GM12878 (cell line): ENCODE measurements at regions not wholly inside any gene's neighbourhood (a gene's known extent, or its start where the extent isn't known, plus 50 kb on each side); places are given as distances from the start of the nearest gene placed in this dataset.

Experiments
- ATAC-seq: fragments of 200-7000 bp; cut with Tn5 transposase; 3 replicates; pipeline ENCODE4 v1.9.1; 2020; ENCODE audit warnings: mild to moderate bottlenecking, moderate library complexity
- BruUV-seq: library from RNA; stranded (reverse); fragments of 400-500 nt; replicated peaks from 2 replicates; lab custom pipeline; 2021; lab: Mats Ljungman, UMichigan
- CTCF ChIA-PET: fragments of 300-600 bp; sonication (Branson Sonifier 250); formaldehyde crosslinking; extraction: SDS; loops from one replicate; lab custom pipeline; 2021; ENCODE audit warnings: inconsistent platforms; lab: Yijun Ruan, JAX
- POLR2A ChIA-PET: fragments of 350-600 bp; formaldehyde crosslinking; extraction: SDS; loops from one replicate; lab custom pipeline; 2021; ENCODE audit warnings: inconsistent platforms; lab: Charles Lee
- RAD21 ChIA-PET: fragments of 300-600 bp; sonication (Branson Sonifier 250); formaldehyde crosslinking; loops from one replicate; lab custom pipeline; 2023; ENCODE audit warnings: antibody characterized with exemption; ENCODE audit not compliant: unreplicated experiment; lab: Charles Lee
- SMC1A ChIA-PET: fragments of 300-600 bp; sonication (Branson Sonifier 250); formaldehyde crosslinking; loops from one replicate; lab custom pipeline; 2023; ENCODE audit not compliant: unreplicated experiment, uncharacterized antibody; lab: Charles Lee
- DNase-seq: peaks from one replicate; pipeline ENCODE4 v3.0.0-alpha.2; 2011; ENCODE audit warnings: low read depth, low spot score
- FAIRE-seq: peaks from 3 replicates; lab custom pipeline; 2011; peaks lifted over from hg19 to GRCh38; lab: Jason Lieb, UNC
- H2AFZ ChIP-seq: 2 replicates; pipeline ENCODE4 v1.6.0; 2011; ENCODE audit warnings: low read depth, low read length, control low read depth; ENCODE audit not compliant: control insufficient read depth
- H3K27ac ChIP-seq: 2 replicates; pipeline ENCODE4 v1.5.1; 2011; ENCODE audit warnings: control low read depth; ENCODE audit not compliant: control insufficient read depth, insufficient read depth
- H3K27me3 ChIP-seq, 2 experiments: replicated peaks in 1 of 2; 2 replicates each; pipeline versions ENCODE4 v1.6.0 to v1.6.1; 2011; ENCODE audit warnings: low read length in 1 of 2; ENCODE audit not compliant: control insufficient read depth in 2 of 2, insufficient read depth in 2 of 2
- H3K36me3 ChIP-seq, 2 experiments: 2 replicates each; pipeline ENCODE4 v1.5.1; 2011; ENCODE audit warnings: low read length in 1 of 2; ENCODE audit not compliant: control insufficient read depth in 2 of 2, insufficient read depth in 2 of 2
- H3K4me1 ChIP-seq: 2 replicates; pipeline ENCODE4 v1.6.1; 2011; ENCODE audit warnings: mild to moderate bottlenecking, low read length, moderate library complexity, mixed read lengths; ENCODE audit not compliant: control insufficient read depth, insufficient read depth
- H3K4me2 ChIP-seq: 2 replicates; pipeline ENCODE4 v1.6.0; 2011; ENCODE audit warnings: control low read depth; ENCODE audit not compliant: control insufficient read depth, insufficient read depth
- H3K4me3 ChIP-seq: fragments of 200-600 bp; sonication (generic); 2 replicates; pipeline ENCODE4 v1.5.1; 2016
- H3K79me2 ChIP-seq: 2 replicates; pipeline ENCODE4 v1.6.0; 2011; ENCODE audit warnings: low read length; ENCODE audit not compliant: control insufficient read depth, insufficient read depth
- H3K9ac ChIP-seq: 2 replicates; pipeline ENCODE4 v1.8.0; 2011; ENCODE audit warnings: low read length, control low read depth, mixed read lengths; ENCODE audit not compliant: control insufficient read depth, insufficient read depth
- H3K9me3 ChIP-seq: replicated peaks from 3 replicates; pipeline ENCODE4 v1.5.1; 2011; ENCODE audit warnings: mild to moderate bottlenecking, low read length; ENCODE audit not compliant: control insufficient read depth, insufficient read depth
- H4K20me1 ChIP-seq: 2 replicates; pipeline ENCODE4 v1.6.0; 2011; ENCODE audit not compliant: control insufficient read depth, insufficient read depth
- CTCF ChIP-seq, 3 experiments: IDR thresholded peaks in 2 of 3; conservative IDR thresholded peaks in 1 of 3; 2 replicates each; pipeline ENCODE4 v1.5.1; 2011; ENCODE audit warnings: low read depth in 3 of 3, low read length in 3 of 3, mild to moderate bottlenecking in 3 of 3, control low read depth in 2 of 3, moderate library complexity in 2 of 3, inconsistent platforms in 1 of 3, mixed read lengths in 1 of 3; ENCODE audit not compliant: control insufficient read depth in 2 of 3, insufficient read depth in 1 of 3; ENCODE audit errors: extremely low read depth in 1 of 3
- EP300 ChIP-seq, 2 experiments: fragments of 150-350 bp in 1 of 2; IDR thresholded peaks; 2 replicates each; pipeline ENCODE4 v1.6.1; 2011 to 2012; ENCODE audit warnings: low read depth in 2 of 2, low read length in 2 of 2, borderline replicate concordance in 1 of 2, improper control_type of control experiment in 1 of 2, inconsistent platforms in 1 of 2; ENCODE audit not compliant: control insufficient read depth in 1 of 2
- KAT2A ChIP-seq: conservative IDR thresholded peaks from 2 replicates; pipeline ENCODE4 v1.6.1; 2011; ENCODE audit warnings: low read depth, low read length; ENCODE audit not compliant: control insufficient read depth
- MYB ChIP-seq: fragments of 150-350 bp; IDR thresholded peaks from 2 replicates; pipeline ENCODE4 v1.6.1; 2014; ENCODE audit warnings: mild to moderate bottlenecking, low read depth, low read length, borderline replicate concordance
- PAX8 ChIP-seq: fragments of 450-650 bp; IDR thresholded peaks from 2 replicates; pipeline ENCODE4 v1.6.1; 2017; ENCODE audit warnings: mild to moderate bottlenecking, moderate library complexity
- PML ChIP-seq: IDR thresholded peaks from 2 replicates; pipeline ENCODE4 v1.6.1; 2012; ENCODE audit warnings: low read length, inconsistent platforms
- SMAD5 ChIP-seq: IDR thresholded peaks from 2 replicates; pipeline ENCODE4 v1.6.1; 2016; ENCODE audit warnings: antibody characterized with exemption, low read depth
- SREBF1 ChIP-seq: IDR thresholded peaks from 2 replicates; pipeline ENCODE4 v1.6.1; 2012; ENCODE audit warnings: mild to moderate bottlenecking, low read length
- TARDBP ChIP-seq: IDR thresholded peaks from 2 replicates; pipeline ENCODE4 v1.6.1; 2016; ENCODE audit warnings: borderline replicate concordance
- ZNF622 ChIP-seq: fragments of 450-650 bp; IDR thresholded peaks from 2 replicates; pipeline ENCODE4 v1.6.1; 2017; ENCODE audit warnings: mild to moderate bottlenecking, inconsistent platforms
- WGBS: methylation state at CpG from one replicate; pipeline ENCODE4 v1.1.6; 2016; ENCODE audit warnings: low lambda C conversion rate; ENCODE audit not compliant: insufficient replicate concordance, insufficient coverage; ENCODE audit errors: missing lambda C conversion rate; 5-methylcytosine and 5-hydroxymethylcytosine counted together
- in situ Hi-C: fragments of 300-500 bp; cut with MboI; formaldehyde crosslinking; loops from 9 replicates; pipeline ENCODE4 v1.14.3; 2018; ENCODE audit warnings: mixed read lengths
- intact Hi-C: fragments of 100-400 bp; cut with micrococcal nuclease; formaldehyde crosslinking; loops from one replicate; pipeline ENCODE4 v1.14.2; 2022; ENCODE audit not compliant: unreplicated experiment

DNA sequence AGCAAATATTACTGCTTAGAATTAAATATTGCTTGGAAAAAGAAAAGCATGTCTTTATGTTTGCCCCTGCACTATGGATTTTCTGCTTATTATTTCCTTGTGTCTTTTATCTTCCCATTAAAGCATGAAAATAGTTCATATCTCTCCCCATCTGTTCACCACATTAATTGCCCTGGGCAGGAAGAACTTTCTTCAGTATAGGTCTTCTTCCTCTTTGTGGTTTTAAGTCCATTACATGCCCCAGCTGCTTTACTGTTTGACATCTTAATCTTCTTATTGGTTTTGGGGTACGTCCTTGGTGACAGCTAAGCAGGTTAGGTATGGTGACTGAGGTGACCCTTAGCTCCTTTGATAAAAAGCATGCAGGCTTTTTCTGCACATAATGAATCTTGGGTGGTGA, 157.3 kb downstream of the AASDH start:
- in situ Hi-C loops: no loop called here
- no TSS peak for BruUV-seq
- POLR2A ChIA-PET: no interaction called here

More for the DNA sequence above, 157.3 kb downstream of the AASDH start:
- H3K27me3 ChIP-seq: no peaks in the 10 kb centered on the region
- DNase-seq: no peak
- H3K4me2 ChIP-seq: no peak overlapping the region
- no peak for ATAC-seq
- ChIA-PET CTCF (interaction anchor here (1.0 kb wide), 1 partner anchor 11 kb away, joined by 3 read pairs; no protein-coding TSS in a partner anchor), RAD21 (no interaction called here)
- no peak for FAIRE-seq
- WGBS: 6% methylated on average over 1 of the region's 1 CpG
- no peak overlapping the region for H3K27ac ChIP-seq
- no peaks in the 10 kb centered on the region for H3K4me1 ChIP-seq
- no peak overlapping the region for H3K9ac ChIP-seq
- intact Hi-C loops: no loop called here
- H3K9me3 ChIP-seq: no peaks in the 10 kb centered on the region
- no peak for TF ChIP-seq SREBF1
- no peak for TF ChIP-seq TARDBP
- TF ChIP-seq PML: no peak
- TF ChIP-seq CTCF (IDR thresholded peaks at IDR 0.05 in 2 of 3, conservative IDR thresholded peaks at IDR 0.05 in 1 of 3; ENCODE audit: control insufficient read depth in 2 of 3, extremely low read depth in 1 of 3, insufficient read depth in 1 of 3, low read depth in 3 of 3, low read length in 3 of 3): no peak
- TF ChIP-seq KAT2A: no peak
- no peak for TF ChIP-seq ZNF622
- TF ChIP-seq MYB: no peak
- no peak for TF ChIP-seq PAX8
- TF ChIP-seq EP300 (IDR thresholded peaks at IDR 0.05; ENCODE audit: borderline replicate concordance in 1 of 2, control insufficient read depth in 1 of 2, low read depth in 2 of 2, low read length in 2 of 2): no peak
- no peak for TF ChIP-seq SMAD5
- TF ChIP-seq, all 136 proteins: peak for 0
- H4K20me1 ChIP-seq: no peaks in the 10 kb centered on the region
- H2AFZ ChIP-seq: no peak overlapping the region
- H3K4me3 ChIP-seq: no peak overlapping the region
- H3K79me2 ChIP-seq: no peaks in the 10 kb centered on the region
- H3K36me3 ChIP-seq: no peaks in the 10 kb centered on the region
- SMC1A ChIA-PET: no interaction called here
